DLD1 (cell line): ENCODE measurements at regions not wholly inside any gene's neighbourhood (a gene's known extent, or its start where the extent isn't known, plus 50 kb on each side); places are given as distances from the start of the nearest gene placed in this dataset.

Experiments used
- in situ Hi-C: cut with HindIII; loops from 2 replicates; pipeline ENCODE4 v1.10.0; 2017; ENCODE audit warnings: low sequenced_read_pairs

DNA sequence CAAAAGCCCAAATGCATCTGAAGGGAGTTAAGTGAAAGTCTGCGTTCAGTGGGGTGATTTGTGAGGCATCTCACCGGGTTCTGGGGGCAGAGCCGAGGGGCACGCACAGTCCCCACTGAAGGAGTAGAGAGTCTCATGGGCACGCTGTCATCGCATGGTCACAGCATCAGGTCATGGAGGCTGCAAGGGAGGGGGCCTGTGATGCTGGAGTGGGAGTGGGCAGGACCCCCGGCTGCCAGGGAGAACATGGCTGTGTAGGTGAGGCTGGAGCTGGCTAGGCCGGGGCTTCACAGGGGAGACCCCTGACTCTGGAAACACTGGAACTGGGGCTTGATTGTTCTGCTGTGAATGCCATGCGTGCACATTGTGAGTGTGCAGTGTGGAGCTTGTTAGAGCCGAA is 360.5 kb downstream of the IRX2 start:
- in situ Hi-C loops: no loop called here

DNA sequence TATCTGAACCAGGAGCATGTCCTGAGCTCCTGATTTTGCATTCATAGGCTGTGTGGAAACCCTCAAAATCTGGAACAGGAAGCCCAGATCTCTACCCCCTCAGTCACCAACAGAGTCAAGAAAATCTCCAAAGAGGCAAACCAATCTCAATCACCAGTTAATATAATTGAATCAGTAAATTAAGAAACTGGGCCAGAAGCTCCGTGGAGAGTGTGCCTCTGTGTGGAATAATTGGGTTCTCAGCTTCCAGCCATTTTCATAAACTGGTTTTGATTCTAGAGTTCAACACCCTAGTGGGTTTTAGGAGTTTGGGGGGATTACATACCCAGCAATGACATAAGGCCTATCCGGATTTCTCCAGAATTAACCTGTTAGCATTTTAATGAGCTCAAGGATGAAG is 362.9 kb downstream of the IRX2 start:
- in situ Hi-C loops: no loop called here

DNA sequence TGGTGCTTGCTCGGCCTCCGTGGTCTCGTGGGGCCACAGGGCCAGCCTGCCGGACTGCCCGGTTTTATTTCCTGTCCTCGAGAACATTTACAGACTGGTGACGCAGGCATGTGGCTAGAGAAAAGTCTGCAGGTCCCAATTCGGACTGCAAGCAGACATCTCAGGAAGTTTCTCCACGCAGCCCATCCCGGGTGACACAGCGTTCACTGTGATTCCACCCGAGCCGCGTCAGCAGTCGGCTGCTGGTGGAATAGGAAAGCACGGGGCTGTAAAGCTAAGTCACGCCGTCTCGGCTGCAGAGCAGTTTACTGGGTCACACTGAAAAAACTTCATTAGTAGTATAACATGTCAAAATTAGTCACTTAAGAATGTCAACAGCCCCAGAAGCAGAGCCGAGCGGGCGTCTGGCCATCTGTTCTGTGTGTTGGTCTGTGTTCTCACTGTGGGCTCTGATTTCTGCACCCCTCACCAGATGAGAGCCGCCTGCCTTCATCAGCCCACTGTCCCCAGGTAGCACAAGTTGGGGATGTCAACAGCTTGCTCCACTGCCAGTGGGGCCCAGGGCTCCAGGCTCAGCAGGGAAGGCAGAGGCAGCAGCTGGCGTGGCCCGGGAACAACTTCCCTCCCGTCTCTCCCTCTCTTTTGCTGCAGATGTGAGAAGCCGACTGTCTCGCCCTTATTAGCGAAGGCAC is 363.7 kb downstream of the IRX2 start:
- in situ Hi-C loops: no loop called here

DNA sequence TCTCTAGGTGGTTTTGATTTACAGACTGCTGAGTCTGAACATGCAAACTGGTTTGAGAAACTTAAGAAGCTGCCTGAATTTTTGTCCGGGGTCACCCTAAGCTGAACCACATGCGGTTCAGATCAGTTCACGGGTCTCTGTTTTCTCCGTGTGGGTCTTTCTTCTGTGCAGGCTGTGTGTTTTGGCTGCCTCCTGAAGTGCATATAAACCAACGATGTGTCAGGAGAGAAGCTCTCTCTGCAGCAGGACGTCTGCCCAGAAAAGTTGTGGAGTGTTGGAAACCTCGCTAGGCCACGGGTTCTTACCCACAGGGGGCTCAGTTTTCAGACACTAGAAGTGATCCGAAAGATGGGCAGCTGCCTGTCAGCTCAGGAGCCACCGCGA is 364.2 kb downstream of the IRX2 start:
- in situ Hi-C loops: no loop called here

DNA sequence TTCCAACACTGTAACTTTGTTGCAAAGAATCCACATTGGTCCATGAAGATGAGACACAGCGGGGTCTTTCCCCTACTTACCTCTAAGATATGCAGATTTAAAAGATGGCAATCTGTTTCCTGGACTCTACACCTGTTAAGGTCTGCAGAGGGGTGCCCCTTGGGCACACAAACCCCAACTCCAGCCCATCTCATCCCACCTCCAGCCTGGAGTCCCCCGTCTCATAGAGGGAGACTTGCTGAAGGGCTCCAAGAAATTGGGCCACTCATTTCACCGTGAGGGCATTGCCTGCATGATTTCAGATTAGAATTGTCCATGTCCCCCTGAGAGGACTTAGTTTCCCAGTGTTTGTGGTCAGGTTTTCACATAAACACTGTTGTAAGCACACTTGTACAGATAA is 365.7 kb downstream of the IRX2 start:
- in situ Hi-C loops: no loop called here

DNA sequence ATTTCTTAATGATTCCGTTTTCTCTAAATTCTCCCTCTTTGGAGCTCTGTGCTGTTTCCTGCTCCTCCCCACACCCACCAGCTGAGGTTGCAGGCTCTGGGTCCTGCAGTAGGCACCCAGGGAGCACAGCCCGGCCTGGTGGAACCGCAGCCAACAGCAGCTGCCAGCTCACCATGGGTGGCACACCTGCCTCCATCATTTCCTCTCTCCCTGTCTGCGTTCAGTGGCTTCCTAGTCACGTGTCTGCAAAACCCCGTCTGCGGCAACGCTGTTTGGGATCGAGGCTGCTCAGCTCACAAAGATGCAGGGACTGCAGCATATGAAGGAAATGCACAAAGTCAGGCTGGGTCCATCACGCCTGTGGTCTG is 367.8 kb downstream of the IRX2 start:
- in situ Hi-C loops: no loop called here

DNA sequence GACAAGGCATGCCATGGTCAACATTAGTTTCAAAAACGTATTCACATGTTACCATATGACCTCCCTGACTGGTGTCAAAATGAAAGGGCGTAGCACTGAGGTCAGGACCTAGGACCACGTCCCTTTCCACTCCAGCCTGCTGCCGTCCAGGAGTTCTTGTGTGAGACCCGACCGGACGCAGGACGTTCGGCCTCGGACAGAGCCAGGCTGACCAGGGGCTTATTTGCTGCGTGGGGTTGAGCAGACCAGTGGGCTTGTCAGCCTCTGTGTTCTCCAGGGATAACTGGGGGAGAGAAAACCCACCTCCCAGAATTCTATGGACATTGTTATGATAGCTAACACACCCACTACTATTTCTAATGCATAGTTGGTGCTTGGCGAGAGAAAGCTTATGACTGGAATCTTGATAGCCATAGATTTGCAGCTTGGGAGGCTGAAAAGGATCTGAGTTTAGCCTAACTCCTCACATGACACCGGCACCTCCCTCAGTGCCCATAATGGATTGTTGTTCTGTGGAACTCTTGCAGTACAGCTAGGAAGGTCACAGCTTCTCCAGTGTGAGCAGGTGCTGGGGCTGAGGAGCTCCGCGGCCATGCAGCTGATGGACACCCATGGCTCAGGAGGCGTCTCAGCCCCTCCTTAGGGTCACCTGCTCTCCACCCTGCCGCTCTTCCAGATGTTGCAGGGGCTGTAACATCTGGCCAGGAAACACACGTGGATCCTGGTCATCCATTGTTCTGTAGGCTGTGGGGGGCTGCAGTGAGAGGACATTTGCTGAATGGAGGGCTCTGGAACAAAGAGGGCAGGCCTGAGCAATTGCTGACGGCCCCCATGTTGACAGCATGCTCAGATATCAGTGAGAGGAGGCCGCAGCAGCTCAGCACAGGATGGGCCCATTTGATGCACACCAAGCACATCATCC is 368.4 kb downstream of the IRX2 start:
- in situ Hi-C loops: no loop called here

DNA sequence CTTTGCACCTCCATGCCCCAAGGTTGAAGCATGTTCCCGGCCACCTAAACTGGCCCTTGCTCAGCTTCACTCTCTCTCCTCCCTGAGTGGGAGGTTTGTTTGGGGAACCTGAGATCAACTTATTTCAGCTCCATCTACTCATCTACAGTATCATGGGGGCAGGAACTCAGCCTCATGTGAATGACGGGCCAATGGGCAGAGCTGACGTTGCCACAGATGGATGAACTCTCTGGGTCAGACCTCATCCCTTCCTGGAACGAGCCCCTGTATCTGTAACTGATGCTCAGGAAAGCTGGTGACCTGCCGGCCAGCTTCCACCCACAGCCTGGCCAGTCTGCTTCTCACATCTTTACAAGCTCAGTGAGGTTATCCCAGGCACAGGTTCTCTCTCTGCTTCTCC is 369.6 kb downstream of the IRX2 start:
- in situ Hi-C loops: no loop called here

DNA sequence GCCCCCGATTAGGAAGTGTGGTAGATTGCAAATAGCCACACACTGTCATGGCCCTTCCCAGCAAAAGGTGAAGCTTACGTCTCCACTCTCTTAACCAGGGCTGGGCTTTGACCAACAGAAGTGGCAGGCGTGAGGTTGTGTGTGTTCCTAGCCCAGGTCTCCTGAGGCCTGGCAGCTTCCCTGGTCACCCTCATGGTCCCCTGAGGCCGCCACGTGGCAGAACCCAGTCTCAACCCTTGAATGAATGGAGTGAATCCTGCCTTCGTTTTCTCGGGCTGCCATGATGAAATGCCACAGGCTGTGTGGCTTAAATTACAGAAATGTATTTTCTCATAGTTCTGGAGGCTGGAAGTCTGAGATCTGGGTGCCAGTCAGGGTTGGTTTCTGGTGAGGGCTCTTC is 370.4 kb downstream of the IRX2 start:
- in situ Hi-C loops: no loop called here

DNA sequence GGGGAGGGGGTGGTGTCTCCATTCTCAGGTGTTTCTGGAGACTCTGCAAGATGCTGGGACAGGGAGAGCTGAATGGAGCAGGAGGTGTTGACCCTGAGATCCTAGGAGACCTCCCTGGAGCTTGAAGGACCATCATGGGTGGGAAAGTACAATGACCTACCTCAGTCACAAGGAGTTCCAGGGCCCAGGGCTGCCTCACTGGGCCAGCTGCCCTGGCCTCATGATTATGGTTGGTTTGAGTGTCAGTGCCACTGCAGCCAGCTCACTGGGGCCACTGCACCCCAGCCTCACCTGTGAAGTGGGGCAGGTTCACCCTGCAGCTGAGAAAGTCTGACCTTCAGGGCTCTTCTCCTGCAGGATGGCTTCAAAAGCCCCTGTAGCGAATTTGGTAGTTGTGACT is 372.5 kb downstream of the IRX2 start:
- in situ Hi-C loops: no loop called here

DNA sequence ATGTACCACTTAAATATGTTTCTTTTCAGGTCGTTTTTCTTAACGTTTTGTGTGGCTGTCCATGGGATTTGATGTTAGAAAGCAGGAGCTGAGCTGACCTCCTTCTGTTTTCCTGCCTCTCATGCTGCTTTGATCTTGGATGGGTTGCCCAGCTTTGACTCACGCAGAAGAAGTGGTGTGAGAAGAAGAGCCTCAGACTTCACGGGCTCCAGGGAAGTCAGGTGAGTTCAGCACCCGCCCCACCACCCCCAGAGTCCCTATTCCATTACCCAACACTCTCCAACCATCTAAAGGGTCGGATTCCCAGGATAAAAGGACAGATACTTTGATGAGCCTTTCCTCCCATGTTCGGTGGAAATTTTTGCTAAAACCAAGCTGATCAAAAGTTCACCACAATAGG is 373.4 kb downstream of the IRX2 start:
- in situ Hi-C loops: no loop called here

DNA sequence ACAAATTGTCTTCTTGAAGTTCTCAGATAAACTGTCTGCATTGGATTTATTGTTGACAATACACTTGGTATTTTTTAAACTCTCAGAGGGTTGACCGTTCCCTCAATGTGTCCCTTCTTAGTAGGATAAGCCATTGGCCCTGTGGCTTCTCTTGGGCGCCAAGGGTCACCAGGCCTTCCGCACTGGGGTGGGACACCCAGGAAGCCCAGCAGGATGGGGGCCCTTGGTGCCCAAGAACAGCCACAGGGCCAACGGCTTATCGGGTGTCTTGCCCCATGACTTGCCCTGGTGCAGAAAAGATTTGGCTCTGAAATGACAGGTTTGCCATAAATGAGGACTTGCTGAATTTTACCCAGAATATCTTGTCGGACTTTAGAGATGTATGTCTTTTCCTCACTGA is 375.0 kb downstream of the IRX2 start:
- in situ Hi-C loops: no loop called here

DNA sequence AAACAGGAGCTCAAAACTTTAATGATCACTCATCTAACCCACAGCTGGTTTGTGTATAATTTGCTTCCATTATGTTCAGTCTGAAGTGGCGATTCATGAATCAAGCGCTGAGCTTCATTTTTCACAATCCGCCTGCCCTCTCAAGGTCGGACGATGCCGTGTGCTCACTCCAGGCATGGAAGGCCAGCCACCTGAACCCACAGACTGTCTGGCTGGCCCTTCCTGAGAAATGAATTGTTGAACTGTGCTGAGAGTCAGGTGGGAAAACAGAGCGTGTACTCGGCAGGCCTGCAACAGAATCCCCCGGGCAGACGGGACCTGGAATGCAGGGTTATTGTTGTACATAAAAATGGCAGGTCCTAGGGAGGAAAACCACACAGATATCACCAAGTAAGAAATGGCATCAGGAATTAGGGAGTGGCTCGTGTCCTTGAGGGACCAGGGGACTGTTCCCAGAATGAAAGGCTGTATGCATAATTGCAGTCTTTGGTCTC is 375.7 kb downstream of the IRX2 start:
- in situ Hi-C loops: no loop called here

DNA sequence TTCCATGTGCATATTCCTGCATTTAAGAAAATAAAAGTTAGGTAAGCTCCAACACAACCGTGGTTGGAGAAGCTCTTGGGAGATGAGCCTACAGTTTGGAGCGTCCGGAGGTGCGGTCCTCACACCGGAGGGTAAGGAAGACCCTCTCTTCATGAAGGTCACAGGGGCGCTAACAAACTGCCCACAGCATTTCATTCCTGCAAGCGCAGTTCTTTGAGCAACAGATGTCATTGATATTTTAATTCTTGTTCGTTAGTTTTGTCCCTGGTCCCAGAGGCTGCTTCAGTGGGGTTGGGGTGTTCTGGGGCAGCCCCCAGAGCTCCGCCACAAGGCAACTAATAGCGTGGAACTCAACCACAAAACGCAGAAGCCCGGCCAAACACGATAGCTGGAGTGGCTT is 376.2 kb downstream of the IRX2 start:
- in situ Hi-C loops: no loop called here

DNA sequence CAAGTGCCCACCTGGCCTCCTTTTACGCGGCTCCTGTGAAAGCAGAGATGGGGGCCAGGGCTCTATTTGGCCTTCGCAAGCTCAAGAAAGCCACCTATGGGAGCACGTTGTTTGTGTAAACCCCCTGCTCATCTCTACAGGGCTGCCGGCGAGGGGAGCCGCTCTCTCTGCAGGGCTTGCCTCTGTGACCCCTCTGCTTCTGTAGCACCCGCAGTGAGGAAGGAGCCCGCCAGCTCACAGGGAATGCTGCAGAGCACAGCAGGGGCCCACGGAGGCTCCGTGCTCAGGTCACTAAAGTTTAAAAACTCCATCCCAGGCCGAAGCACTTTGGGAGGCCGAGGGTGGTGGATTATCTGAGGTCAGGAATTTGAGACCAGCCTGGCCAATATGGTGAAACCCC is 376.8 kb downstream of the IRX2 start:
- in situ Hi-C loops: no loop called here

DNA sequence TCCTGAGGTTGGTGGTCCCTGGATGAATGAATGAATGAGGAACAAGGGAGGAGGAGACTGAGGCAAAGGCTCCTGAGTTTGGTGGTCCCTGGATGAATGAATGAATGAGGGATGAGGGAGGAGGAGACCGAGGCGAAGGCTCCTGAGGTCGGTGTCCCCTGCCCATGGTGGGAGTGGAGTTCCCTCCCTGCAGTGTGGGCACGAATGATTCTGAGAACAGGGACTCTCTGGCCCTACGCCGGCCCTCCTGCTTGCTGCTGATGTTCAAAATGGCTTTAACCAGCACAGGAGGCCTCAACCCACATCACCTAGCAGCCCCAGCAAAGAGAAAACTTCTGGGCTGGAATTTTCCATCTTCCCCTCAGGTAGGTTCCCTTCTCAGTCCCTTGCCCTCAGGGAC is 377.8 kb downstream of the IRX2 start:
- in situ Hi-C loops: no loop called here

DNA sequence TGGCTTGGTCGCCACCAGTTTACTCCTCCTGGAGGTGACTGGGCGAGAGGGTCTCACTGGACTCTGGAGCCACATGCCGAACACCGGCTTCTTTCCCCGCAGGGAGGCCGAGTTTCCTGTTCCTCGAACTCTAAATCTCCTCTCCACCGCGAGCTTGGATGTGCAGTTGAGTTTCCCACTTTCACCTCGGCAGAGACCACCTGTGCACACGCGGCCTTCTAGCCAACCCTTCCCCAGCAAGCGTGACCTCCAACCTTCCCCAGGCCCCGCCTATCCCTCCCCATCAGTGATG is 380.1 kb downstream of the IRX2 start:
- in situ Hi-C loops: no loop called here

DNA sequence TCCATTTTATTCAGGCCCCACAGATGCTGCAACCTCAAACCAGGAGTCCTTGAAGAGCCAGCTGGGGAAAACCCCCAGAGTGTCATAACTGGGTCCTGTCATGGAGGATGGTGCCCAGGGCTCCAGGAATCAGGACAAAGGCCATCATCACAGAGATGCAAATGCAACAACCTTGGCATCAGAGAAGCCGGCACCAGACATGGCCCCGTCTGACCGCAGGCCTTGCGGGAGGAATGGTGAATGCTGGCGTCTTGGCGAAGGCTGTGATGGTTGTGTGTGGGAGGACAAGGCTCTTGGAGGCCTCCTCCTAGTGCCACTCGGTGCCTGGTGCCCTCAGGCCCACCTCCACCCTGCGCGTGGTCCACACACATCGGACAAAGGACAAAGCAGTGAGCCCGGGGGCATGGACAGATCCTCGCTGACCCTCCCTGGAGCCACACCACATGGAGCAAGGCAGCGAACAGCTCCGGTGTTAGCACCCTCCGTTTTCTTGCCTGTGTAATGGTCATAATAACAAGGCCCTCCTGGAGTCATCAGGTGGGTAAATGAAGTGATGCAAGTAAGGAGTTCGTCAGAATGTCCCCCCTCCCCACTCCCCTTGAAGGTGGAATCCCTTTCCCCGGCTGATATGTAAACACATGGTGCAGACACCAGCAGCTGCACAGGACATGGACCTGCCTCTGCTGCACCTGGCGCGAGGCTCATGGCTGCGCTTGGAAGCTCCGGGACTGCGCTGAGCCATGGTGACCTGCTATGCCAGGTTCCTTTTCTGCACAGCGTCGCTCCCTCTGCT is 380.7 kb downstream of the IRX2 start:
- in situ Hi-C loops: no loop called here

DNA sequence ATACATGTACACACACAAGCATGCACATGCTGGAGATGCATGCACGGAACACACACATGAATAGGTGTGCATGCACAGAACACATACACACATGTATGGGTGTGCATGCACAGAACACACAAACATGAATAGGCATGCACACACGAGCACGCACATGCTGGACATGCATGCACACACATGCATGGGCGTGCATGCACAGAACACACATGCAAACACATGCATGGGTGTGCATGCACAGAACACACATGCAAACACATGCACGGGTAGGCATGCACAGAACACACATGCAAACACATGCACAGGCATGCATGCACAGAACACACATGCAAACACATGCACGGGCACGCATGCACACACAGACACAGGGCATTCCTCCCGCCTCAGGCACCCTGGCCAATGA is 382.3 kb downstream of the IRX2 start:
- in situ Hi-C loops: no loop called here

DNA sequence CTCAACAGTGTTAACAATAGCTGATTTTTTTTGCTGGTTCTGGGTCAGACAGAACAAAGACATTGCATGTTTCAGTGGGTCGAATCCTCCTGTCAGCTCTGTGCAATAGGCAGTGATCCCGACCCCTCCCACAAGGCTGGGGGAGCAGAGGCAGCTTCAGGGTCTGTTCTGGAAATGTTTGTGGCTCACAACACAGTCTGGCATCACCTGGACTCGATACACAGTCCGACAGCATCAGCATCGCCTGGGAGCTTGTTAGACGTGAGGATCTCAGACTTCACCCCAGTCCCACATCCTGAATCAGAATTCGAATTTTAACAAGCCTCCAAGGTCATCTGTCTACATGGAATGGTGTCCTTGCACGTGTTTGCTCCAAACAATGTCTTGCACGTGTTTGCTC is 384.7 kb downstream of the IRX2 start:
- in situ Hi-C loops: no loop called here

DNA sequence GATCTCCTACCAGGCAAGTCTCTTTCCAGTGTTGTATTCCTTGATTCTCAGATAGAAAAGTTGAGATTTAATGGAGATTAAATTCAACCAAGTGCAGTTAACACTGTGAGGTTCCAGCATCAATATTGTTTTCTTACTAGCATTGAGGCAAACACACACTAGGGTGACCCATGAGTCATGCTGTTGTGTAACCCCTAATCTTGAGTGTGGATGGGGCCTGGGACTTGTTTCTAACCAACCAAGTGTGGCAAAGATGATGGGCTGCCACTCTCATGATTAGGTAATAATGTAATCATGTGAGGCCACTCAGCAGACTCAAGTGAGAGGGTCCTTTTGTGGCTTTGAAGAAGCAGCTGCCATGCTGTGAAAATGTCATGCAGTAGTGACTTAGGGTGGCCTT is 394.2 kb downstream of the IRX2 start:
- in situ Hi-C loops: no loop called here

DNA sequence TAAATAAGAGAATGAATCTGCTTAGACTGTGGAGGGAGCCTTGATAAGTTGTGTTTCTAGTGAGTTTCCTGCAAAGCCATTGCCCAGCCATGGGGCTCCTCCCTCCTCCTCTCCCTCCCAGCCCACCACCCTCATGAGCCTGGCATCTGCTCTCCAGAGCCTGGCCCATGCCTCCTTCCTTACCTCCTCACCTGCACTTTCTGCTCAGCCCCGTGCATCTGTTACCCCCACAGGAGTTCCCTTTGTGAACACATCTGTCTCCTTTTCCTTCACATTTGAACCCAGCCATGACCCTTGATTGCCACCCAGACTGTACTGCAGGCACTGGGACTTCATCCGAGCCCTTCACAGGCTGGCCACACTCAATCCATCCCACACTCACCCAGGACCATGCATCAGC is 395.6 kb downstream of the IRX2 start:
- in situ Hi-C loops: no loop called here
